HAP-1 (cell line): ENCODE measurements at regions not wholly inside any gene's neighbourhood (a gene's known extent, or its start where the extent isn't known, plus 50 kb on each side); places are given as distances from the start of the nearest gene placed in this dataset.

ENCODE experiments used
- DNase-seq, 2 experiments: peaks; one replicate each; pipeline ENCODE4 v3.0.0-alpha.2; 2016 to 2020; ENCODE audit warnings: low spot score in 2 of 2
- H3K27me3 ChIP-seq: fragments of 250-450 bp; sonication (Bioruptor Pico); 2 replicates; pipeline ENCODE4 v1.5.1; 2020; ENCODE audit warnings: low read depth, mild to moderate bottlenecking, moderate library complexity
- H3K36me3 ChIP-seq: fragments of 250-450 bp; sonication (Bioruptor Pico); replicated peaks from 2 replicates; pipeline ENCODE4 v1.5.1; 2020; ENCODE audit warnings: mild to moderate bottlenecking
- H3K4me1 ChIP-seq: fragments of 250-450 bp; sonication (Bioruptor Pico); 2 replicates; pipeline ENCODE4 v1.5.1; 2020; ENCODE audit warnings: mild to moderate bottlenecking
- H3K4me3 ChIP-seq: fragments of 250-450 bp; sonication (Bioruptor Pico); 2 replicates; pipeline ENCODE4 v1.5.1; 2020; ENCODE audit warnings: mild to moderate bottlenecking, moderate library complexity
- H3K9me3 ChIP-seq: fragments of 250-450 bp; sonication (Bioruptor Pico); 2 replicates; pipeline ENCODE4 v1.5.1; 2020; ENCODE audit warnings: mild to moderate bottlenecking, moderate library complexity
- in situ Hi-C: fragments of 300-500 bp; cut with MboI; formaldehyde crosslinking; loops from 3 replicates; pipeline ENCODE4 v1.14.3; 2020; ENCODE audit warnings: low sequenced_read_pairs, inconsistent platforms, mixed read lengths

DNA sequence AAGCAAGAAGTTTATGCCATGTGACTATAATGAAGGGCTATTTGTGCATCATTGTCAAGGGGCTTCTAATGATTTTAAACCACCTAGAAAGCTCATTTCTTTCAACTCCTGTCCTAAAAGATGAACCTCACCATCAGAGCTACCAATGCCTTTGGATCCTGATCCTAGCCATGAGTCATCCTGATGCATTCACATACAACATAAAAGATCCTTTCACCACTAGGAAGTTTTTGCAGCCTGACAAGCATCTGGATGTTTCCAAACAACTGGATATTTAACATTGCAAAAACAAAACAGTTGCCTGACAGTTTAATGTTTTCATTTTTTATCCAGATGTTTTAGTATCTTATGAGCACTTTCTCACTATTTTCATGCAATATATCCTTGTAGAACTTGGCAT lies 425.3 kb downstream of the MBD2 start:
- no peak overlapping the region for H3K4me3 ChIP-seq
- no peaks in the 10 kb centered on the region for H3K9me3 ChIP-seq
- H3K4me1 ChIP-seq = no peaks in the 10 kb centered on the region
- in situ Hi-C loops = no loop called here
- no peaks in the 10 kb centered on the region for H3K36me3 ChIP-seq
- no peak for DNase-seq
- no peaks in the 10 kb centered on the region for H3K27me3 ChIP-seq

DNA sequence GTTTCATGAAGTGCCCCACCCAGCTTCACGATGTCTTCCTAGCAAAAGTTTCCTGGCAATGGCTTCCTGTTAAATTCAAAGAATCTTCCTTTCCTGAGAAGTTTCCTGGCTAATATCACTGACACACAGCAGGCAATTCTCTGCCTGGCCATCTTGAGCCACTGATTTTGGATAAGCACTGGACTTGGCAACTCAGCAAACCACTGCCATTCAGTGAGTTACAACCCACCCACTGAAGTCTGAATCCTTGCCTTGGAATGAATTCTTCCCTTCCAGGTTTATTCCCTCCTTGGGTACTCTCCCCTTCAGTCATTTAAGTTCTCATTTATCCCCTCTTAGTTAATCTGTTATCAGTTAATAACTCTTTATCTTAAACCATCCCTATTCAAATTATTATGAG lies 426.0 kb downstream of the MBD2 start:
- Histone ChIP-seq H3K4me3 (no peak overlapping the region), H3K36me3 (no peaks in the 10 kb centered on the region), H3K27me3 (no peaks in the 10 kb centered on the region), H3K4me1 (no peaks in the 10 kb centered on the region), H3K9me3 (no peaks in the 10 kb centered on the region)
- no peak for DNase-seq
- in situ Hi-C loops = no loop called here

DNA sequence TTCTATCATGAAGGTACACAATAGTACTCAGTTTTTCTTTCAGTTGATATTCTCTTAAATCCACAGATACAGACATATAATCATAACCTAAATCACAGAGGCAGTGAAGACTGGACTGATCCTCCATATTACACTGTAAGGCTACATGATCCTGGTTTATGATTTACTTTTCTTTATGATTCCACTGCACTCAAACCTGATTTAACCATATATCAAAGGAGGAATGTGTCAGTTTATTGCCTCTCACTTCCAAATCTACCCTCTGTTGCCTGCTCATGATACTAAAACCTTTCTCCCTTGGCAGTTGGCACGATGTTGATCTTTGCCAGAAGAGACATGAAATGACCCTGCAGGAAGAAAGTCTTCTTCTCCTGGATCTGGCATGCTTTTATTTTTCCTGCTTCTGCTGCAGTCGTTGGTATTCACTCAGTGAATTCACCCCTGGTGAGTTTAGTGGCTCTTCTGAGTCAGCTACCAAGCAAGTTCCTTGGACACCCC lies 426.4 kb downstream of the MBD2 start:
- DNase-seq = no peak
- H3K36me3 ChIP-seq = no peaks in the 10 kb centered on the region
- no peaks in the 10 kb centered on the region for H3K9me3 ChIP-seq
- no peak overlapping the region for H3K4me3 ChIP-seq
- H3K4me1 ChIP-seq = no peaks in the 10 kb centered on the region
- H3K27me3 ChIP-seq = no peaks in the 10 kb centered on the region
- in situ Hi-C loops = no loop called here

DNA sequence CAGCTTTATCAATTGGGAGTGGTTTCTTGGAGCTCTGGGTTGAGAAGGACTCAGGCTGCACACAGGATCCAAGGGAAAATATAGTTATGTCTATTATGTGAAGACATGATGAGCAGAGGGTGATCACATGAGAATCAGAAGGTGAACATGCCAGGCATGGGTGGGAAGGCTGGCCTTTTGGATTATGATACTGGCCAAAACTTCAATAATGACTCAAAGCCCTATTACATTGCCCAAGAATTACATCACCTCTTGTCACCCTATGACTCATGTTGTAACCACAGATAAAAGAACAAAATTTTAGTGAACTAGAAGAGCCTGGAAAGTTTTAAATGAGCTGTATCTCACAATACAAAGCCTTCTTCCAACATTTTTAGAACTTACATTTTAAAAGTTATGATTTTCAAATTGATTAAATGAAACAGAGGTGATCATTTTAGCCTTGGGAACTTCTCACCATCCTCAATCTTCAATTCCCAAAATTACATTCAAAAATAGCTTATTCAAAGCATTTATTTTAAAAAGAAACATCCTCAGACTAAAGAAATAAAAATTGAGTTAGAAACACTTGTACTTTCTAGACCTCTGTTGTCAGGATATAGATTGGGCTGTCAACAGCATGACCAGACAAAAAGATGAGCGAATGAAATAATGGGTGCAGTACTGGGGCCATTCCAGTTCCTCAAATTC lies 428.3 kb downstream of the MBD2 start:
- no peaks in the 10 kb centered on the region for H3K4me1 ChIP-seq
- in situ Hi-C loops = no loop called here
- H3K27me3 ChIP-seq = no peaks in the 10 kb centered on the region
- no peak for DNase-seq
- H3K36me3 ChIP-seq = no peaks in the 10 kb centered on the region
- no peak overlapping the region for H3K4me3 ChIP-seq
- no peaks in the 10 kb centered on the region for H3K9me3 ChIP-seq

DNA sequence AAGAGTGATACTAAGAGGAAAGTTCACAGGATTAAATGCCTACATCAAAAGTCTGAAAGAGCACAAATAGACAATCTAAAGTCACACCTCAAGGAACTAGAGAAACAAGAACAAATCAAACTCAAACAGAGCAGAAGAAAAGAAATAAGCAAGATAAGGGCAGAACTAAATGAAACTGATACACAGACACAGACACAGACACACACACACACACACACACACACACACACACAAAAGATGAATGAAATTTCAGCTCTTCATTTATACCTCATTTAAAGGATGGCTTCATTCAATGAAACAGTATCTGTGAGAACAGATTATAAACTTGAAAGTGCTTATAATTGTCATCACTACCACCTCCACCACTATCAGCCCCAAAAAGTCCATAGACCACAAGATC lies 428.9 kb downstream of the MBD2 start:
- DNase-seq = no peak
- Histone ChIP-seq H3K27me3 (no peaks in the 10 kb centered on the region), H3K36me3 (no peaks in the 10 kb centered on the region), H3K4me1 (no peaks in the 10 kb centered on the region), H3K4me3 (no peak overlapping the region), H3K9me3 (no peaks in the 10 kb centered on the region)
- in situ Hi-C loops = no loop called here

DNA sequence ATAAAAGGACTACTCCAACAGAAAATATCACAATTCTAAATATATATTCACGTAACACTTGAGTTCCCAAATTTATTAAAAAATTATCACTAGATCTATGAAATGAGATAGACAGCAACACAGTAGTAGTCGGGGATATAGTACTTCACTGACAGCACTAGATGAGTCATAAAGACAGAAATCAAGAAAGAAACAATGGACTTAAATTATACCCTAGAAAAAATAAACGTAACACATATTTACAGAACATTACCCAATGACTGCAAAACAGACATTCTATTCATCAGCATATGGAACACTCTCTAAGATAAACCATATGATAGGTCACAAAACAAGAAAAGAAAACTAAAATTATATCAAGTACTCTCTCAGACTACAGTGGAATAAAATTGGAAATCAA lies 429.4 kb downstream of the MBD2 start:
- Histone ChIP-seq H3K36me3 (no peaks in the 10 kb centered on the region), H3K27me3 (no peaks in the 10 kb centered on the region), H3K4me1 (no peaks in the 10 kb centered on the region), H3K4me3 (no peak overlapping the region), H3K9me3 (no peaks in the 10 kb centered on the region)
- in situ Hi-C loops = no loop called here
- no peak for DNase-seq

DNA sequence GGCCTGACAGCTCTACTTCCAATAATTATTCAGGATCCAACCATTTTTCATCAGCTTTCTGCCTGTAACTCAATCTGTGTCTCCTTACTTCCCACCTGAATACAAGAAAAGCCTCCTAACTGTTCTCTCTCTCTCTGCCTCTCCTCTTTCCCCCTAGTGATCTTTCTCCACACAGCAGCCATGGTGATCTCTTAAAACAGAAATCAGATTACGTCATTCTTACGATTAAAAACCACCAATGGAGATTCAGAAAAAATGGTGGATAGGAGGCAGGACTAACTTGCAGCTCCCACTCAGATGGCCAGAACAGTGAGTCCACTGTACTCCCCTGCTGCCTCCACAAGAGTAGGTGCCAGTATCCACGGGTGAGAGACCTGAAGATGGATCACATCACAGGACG lies 431.7 kb downstream of the MBD2 start:
- no peak for DNase-seq
- H3K4me3 ChIP-seq = no peak overlapping the region
- no peaks in the 10 kb centered on the region for H3K27me3 ChIP-seq
- no peaks in the 10 kb centered on the region for H3K36me3 ChIP-seq
- H3K4me1 ChIP-seq = no peaks in the 10 kb centered on the region
- H3K9me3 ChIP-seq = no peaks in the 10 kb centered on the region
- in situ Hi-C loops = no loop called here

DNA sequence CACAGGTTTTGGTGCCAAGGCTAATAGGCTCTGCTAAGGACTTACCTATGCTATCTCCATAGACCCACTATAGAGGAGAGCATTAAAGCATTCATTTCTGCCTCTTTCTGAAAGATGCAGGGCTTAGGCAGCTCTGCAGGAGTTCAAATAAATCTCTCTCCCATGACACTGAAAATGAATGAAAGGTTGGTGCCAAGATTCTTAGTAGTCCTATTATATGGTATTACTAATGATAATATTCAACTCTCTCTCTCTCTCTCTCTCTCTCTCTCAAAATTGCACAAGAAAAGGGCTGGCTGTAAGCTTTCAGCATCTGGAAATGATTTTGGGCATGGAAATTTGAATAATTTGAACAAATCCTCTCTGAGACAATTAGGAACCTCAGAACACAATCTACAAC lies 433.7 kb downstream of the MBD2 start:
- Histone ChIP-seq H3K27me3 (no peaks in the 10 kb centered on the region), H3K4me1 (no peaks in the 10 kb centered on the region), H3K9me3 (no peaks in the 10 kb centered on the region), H3K36me3 (no peaks in the 10 kb centered on the region), H3K4me3 (no peak overlapping the region)
- in situ Hi-C loops = no loop called here
- DNase-seq = no peak

DNA sequence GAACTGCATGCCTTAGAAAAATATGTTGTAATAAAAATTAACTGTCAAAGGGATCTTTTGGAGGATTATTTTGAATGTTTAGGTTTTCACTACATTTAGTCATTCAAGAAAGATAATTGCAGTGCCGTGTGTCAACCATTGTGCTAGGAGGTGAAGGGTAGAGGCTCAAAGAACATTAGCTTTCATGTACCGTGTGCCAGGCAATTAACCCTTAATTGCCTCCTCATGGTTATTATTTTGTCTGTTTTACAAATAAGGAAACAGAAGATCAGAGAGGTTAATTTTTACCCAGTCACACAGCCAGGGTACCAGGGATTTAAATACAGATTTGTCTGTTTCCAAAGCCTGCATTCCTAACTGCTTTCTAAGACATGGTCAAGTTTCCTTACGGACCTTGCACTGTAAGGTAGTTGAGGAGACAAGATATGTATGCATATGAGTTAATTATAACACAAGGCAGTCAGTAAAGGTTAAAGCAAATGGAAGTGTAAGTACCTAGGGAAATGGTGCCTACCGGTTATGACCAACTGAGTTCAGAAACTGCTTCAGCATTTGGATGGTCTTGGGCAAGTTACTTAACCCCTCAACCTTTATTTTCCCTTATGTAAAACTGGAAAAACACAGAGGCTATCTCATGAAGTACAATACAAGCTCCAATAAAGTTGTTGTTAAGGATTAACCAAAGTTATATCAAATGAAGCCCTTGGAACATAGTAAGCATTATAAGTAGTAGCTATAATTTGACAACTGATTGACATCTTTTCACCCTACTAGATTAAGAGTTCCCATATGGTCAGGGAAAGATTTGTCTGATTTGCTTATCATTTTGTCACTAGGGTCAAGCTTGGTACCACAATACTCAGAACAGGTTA lies 434.9 kb downstream of the MBD2 start:
- in situ Hi-C loops = no loop called here
- Histone ChIP-seq H3K4me1 (no peaks in the 10 kb centered on the region), H3K36me3 (no peaks in the 10 kb centered on the region), H3K4me3 (no peak overlapping the region), H3K27me3 (no peaks in the 10 kb centered on the region), H3K9me3 (no peaks in the 10 kb centered on the region)
- no peak for DNase-seq

DNA sequence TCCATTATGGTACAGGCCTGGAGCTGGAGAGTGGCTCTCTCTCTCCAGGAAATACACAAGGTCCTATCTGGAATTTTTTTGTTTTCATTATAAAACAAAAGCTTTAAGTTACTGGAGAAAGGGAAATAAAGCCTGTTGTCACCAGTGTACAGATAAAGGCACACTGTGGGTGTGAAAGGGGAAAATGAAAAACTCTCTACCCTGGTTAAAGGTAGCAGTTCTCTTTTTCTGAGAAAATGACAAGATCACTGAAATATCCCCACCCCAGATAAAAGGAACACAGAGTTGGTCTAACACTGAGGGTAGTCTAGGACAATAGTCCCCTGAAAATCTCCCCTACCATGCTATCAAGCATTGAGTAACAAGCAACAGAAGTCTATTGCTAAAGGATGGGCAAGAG lies 438.7 kb downstream of the MBD2 start:
- DNase-seq = no peak
- H3K27me3 ChIP-seq = no peaks in the 10 kb centered on the region
- no peaks in the 10 kb centered on the region for H3K9me3 ChIP-seq
- no peaks in the 10 kb centered on the region for H3K4me1 ChIP-seq
- no peaks in the 10 kb centered on the region for H3K36me3 ChIP-seq
- H3K4me3 ChIP-seq = no peak overlapping the region
- in situ Hi-C loops = no loop called here

DNA sequence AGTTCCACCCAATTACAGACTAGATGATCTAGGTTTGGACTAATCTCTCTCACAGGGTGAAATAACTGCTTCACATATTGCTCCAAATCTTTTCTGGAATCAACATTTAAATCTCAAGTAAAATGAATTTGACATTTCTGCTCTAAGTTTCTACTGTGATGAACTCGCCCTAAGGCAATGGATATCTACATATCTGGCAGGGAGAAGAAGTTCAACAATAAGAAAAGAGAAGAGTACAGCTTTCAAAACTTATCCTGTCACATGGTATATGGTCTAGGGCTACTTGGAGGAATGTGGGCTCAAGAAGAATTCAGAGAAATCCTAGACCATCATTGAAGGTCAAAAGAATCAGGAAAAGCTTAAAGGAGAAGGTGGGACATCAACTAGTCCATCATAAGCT lies 440.2 kb downstream of the MBD2 start:
- no peaks in the 10 kb centered on the region for H3K4me1 ChIP-seq
- H3K36me3 ChIP-seq = no peaks in the 10 kb centered on the region
- H3K4me3 ChIP-seq = no peak overlapping the region
- no peaks in the 10 kb centered on the region for H3K9me3 ChIP-seq
- H3K27me3 ChIP-seq = no peaks in the 10 kb centered on the region
- in situ Hi-C loops = no loop called here
- no peak for DNase-seq

DNA sequence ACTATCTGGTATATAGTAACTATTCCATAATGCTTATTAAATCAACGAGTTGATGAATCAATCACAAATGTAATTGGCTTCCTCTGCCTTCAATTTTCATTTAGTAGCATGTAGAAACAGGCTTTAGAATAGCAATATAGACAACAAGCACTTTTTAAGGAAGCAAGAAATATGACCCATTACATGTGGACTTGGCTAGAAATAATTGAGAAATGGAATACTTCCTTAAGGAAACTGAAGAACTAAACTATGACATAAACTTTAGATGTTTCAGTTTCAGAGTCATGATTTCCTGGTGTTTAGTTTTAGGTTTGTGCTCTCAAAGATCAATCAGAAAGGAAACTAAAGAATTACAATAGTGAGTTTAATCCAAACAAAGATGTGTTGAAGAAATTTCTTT lies 443.8 kb downstream of the MBD2 start:
- H3K36me3 ChIP-seq = no peaks in the 10 kb centered on the region
- in situ Hi-C loops = no loop called here
- H3K4me1 ChIP-seq = no peaks in the 10 kb centered on the region
- no peaks in the 10 kb centered on the region for H3K27me3 ChIP-seq
- no peaks in the 10 kb centered on the region for H3K9me3 ChIP-seq
- DNase-seq = no peak
- H3K4me3 ChIP-seq = no peak overlapping the region

DNA sequence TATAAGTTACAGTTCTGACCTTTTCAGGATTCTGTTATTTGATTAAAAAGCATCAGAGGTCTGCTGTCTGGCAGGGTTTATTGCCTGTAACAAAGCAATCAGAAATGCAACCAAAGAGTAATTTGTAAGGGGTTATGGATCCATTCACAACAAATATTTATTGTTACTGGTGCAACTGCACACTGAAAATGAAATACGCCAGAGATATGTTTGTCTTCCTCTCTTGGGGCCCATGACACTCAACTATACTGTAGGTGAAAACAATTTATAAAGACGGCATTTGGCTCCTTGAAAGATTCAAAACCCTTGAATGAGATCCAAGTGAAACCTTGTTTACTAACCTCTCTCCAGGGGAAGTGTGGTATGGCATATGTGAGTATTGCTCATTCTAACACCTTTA lies 452.2 kb downstream of the MBD2 start:
- no peak for DNase-seq
- no peak overlapping the region for H3K4me3 ChIP-seq
- no peaks in the 10 kb centered on the region for H3K36me3 ChIP-seq
- H3K4me1 ChIP-seq = no peaks in the 10 kb centered on the region
- in situ Hi-C loops = no loop called here
- H3K27me3 ChIP-seq = no peaks in the 10 kb centered on the region
- no peaks in the 10 kb centered on the region for H3K9me3 ChIP-seq

DNA sequence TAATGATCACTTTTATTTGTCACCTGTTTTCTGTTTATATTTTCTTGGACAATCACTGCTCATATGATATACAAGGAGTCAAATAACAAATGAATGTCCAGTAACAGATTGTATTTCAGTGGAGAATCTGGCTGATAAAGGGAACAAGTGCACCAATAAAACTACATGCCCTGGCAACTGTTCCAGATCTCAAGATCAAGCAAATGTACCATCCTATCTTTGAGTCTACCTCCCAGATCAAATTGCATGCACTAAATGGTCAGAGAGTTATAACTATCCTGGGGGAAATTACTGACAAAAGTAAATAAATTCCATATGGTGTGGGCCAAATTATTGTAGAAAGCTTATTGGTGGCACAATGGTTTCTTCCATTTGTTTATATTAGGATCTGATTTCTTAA lies 452.8 kb downstream of the MBD2 start:
- in situ Hi-C loops = no loop called here
- DNase-seq = no peak
- no peaks in the 10 kb centered on the region for H3K36me3 ChIP-seq

More for the DNA sequence above, 452.8 kb downstream of the MBD2 start:
- H3K9me3 ChIP-seq = no peaks in the 10 kb centered on the region
- H3K4me1 ChIP-seq = no peaks in the 10 kb centered on the region
- no peak overlapping the region for H3K4me3 ChIP-seq
- H3K27me3 ChIP-seq = no peaks in the 10 kb centered on the region
